Gastrocnemius medialis (tissue), 4 donors: ENCODE measurements at regions not wholly inside any gene's neighbourhood (a gene's known extent, or its start where the extent isn't known, plus 50 kb on each side); places are given as distances from the start of the nearest gene placed in this dataset.

Experiments used
- POLR2A ChIP-seq, 2 donors: fragments of 450-650 bp; IDR thresholded peaks; one replicate each; pipeline ENCODE4 v1.6.1; 2017; ENCODE audit warnings: antibody characterized with exemption in 2 of 2, mild to moderate bottlenecking in 2 of 2, moderate library complexity in 2 of 2
- TF ChIP-seq, protein P1 (sequence below), 5 experiments: fragments of 450-650 bp in 3 of 5; fragments of 200-600 bp in 2 of 5; sonication (generic) in 2 of 5; IDR thresholded peaks in 4 of 5; conservative IDR thresholded peaks in 1 of 5; 1 replicate in 4 of 5; 2 replicates in 1 of 5; pipeline ENCODE4 v1.5.1; 2016 to 2019; ENCODE audit warnings: antibody characterized with exemption in 5 of 5, mild to moderate bottlenecking in 3 of 5, moderate library complexity in 3 of 5

DNA sequence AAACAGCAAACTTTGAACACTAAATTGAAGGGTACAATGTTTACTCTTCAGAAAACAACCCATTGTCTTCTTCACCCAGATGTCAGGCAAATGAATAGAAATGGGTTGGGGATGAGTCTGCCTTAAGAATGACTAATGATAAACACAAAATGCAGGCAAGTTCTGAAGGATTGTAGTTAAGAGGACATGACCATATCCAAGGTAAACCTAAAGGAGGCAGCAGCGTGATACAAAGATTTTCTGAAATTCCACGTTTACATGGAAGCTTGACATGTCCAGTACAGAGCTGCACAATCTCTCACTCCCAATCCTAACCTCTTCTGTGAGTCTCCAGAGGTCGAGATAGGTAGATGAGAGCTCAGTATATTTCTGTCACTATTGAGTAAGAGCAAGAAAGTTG lies 1263.2 kb upstream of the CDH6 start:
- TF ChIP-seq, protein P1, sequence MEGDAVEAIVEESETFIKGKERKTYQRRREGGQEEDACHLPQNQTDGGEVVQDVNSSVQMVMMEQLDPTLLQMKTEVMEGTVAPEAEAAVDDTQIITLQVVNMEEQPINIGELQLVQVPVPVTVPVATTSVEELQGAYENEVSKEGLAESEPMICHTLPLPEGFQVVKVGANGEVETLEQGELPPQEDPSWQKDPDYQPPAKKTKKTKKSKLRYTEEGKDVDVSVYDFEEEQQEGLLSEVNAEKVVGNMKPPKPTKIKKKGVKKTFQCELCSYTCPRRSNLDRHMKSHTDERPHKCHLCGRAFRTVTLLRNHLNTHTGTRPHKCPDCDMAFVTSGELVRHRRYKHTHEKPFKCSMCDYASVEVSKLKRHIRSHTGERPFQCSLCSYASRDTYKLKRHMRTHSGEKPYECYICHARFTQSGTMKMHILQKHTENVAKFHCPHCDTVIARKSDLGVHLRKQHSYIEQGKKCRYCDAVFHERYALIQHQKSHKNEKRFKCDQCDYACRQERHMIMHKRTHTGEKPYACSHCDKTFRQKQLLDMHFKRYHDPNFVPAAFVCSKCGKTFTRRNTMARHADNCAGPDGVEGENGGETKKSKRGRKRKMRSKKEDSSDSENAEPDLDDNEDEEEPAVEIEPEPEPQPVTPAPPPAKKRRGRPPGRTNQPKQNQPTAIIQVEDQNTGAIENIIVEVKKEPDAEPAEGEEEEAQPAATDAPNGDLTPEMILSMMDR (IDR thresholded peaks at IDR 0.05 in 4 of 5, conservative IDR thresholded peaks at IDR 0.05 in 1 of 5), result no peak
- no peak for TF ChIP-seq POLR2A (IDR thresholded peaks at IDR 0.05)
